HG03103 (cell line): ENCODE measurements at regions not wholly inside any gene's neighbourhood (a gene's known extent, or its start where the extent isn't known, plus 50 kb on each side); places are given as distances from the start of the nearest gene placed in this dataset.

Experiments
- ATAC-seq: cut with Tn5 transposase; IDR thresholded peaks from one replicate; pipeline ENCODE4 v1.9.1; 2021; ENCODE audit warnings: low read depth; ENCODE audit not compliant: unreplicated experiment

- ATAC-seq: no peak
These were observed 115.9 kb downstream of the TTC32 start for GRCh38 chr2:19785867-19786266.

- no peak for ATAC-seq
These were observed 116.3 kb downstream of the TTC32 start for GRCh38 chr2:19785447-19785846.

GRCh38 chr2:19784456-19784855 is 117.3 kb downstream of the TTC32 start:
- ATAC-seq: no peak

GRCh38 chr2:19783935-19784334 is 117.8 kb downstream of the TTC32 start:
- ATAC-seq: no peak

- ATAC-seq: no peak
These were observed 124.8 kb downstream of the TTC32 start for GRCh38 chr2:19776941-19777514.

- ATAC-seq: no peak
These were observed 125.9 kb downstream of the TTC32 start for GRCh38 chr2:19775838-19776237.

GRCh38 chr2:19775315-19775714 is 126.5 kb downstream of the TTC32 start:
- no peak for ATAC-seq

- ATAC-seq: no peak
These were observed 127.0 kb downstream of the TTC32 start for GRCh38 chr2:19774805-19775176.

GRCh38 chr2:19772981-19773380 is 128.8 kb downstream of the TTC32 start:
- ATAC-seq: no peak

GRCh38 chr2:19769513-19769912 is 132.3 kb downstream of the TTC32 start:
- no peak for ATAC-seq

- ATAC-seq: no peak
These were observed 133.9 kb downstream of the TTC32 start for GRCh38 chr2:19767899-19768298.

- ATAC-seq: no peak
These were observed 136.8 kb downstream of the TTC32 start for GRCh38 chr2:19764998-19765397.

GRCh38 chr2:19763731-19764130 is 138.1 kb downstream of the TTC32 start:
- ATAC-seq: no peak

- ATAC-seq: no peak
These were observed 138.7 kb downstream of the TTC32 start for GRCh38 chr2:19762959-19763605.

GRCh38 chr2:19762142-19762541 is 139.6 kb downstream of the TTC32 start:
- ATAC-seq: no peak

- no peak for ATAC-seq
These were observed 141.9 kb downstream of the TTC32 start for GRCh38 chr2:19759880-19760279.

GRCh38 chr2:19758658-19759057 is 143.1 kb downstream of the TTC32 start:
- ATAC-seq: no peak

- ATAC-seq: no peak
These were observed 144.2 kb downstream of the TTC32 start for GRCh38 chr2:19757586-19757985.

- ATAC-seq: no peak
These were observed 146.9 kb downstream of the TTC32 start for GRCh38 chr2:19754907-19755306.

GRCh38 chr2:19753818-19754217 is 148.0 kb downstream of the TTC32 start:
- ATAC-seq: no peak

GRCh38 chr2:19753314-19753713 is 148.5 kb downstream of the TTC32 start:
- ATAC-seq: no peak

- ATAC-seq: no peak
These were observed 149.3 kb downstream of the TTC32 start for GRCh38 chr2:19752500-19752899.

GRCh38 chr2:19751631-19752030 is 150.2 kb downstream of the TTC32 start:
- no peak for ATAC-seq
